Urinary bladder (tissue), 3 donors: ENCODE measurements at regions not wholly inside any gene's neighbourhood (a gene's known extent, or its start where the extent isn't known, plus 50 kb on each side); places are given as distances from the start of the nearest gene placed in this dataset.

Experiments used
- DNase-seq: peaks from one replicate; pipeline ENCODE4 v3.0.0-alpha.2; 2015; ENCODE audit errors: extremely low spot score
- H3K27ac ChIP-seq: one replicate; pipeline ENCODE4 v1.5.1; 2013; ENCODE audit warnings: low read depth, mild to moderate bottlenecking, moderate library complexity
- H3K36me3 ChIP-seq: one replicate; pipeline ENCODE4 v1.6.1; 2013; ENCODE audit warnings: mild to moderate bottlenecking, moderate library complexity; ENCODE audit not compliant: insufficient read depth
- H3K4me1 ChIP-seq: one replicate; pipeline ENCODE4 v1.6.1; 2013; ENCODE audit warnings: mild to moderate bottlenecking, moderate library complexity; ENCODE audit not compliant: insufficient read depth
- H3K4me3 ChIP-seq: one replicate; pipeline ENCODE4 v1.5.1; 2013; ENCODE audit warnings: low read depth, low read length
- WGBS: extraction: QIAGEN DNeasy Blood & Tissue Kit; methylation state at CpG from one replicate; pipeline ENCODE4 v1.1.7; 2013; 5-methylcytosine and 5-hydroxymethylcytosine counted together
- donor health status: healthy with polysubstance abuse.
- donor health status: healthy.

GRCh38 chr11:28699701-28700100, 591.5 kb downstream of the METTL15 start:
- H3K4me3 ChIP-seq = no peak overlapping the region
- DNase-seq = no peak
- no peaks in the 10 kb centered on the region for H3K4me1 ChIP-seq
- no peaks in the 10 kb centered on the region for H3K36me3 ChIP-seq
- H3K27ac ChIP-seq = no peak overlapping the region

GRCh38 chr11:28697920-28698827, 590.0 kb downstream of the METTL15 start:
- no peaks in the 10 kb centered on the region for H3K36me3 ChIP-seq

GRCh38 chr11:28696591-28696990, 588.4 kb downstream of the METTL15 start:
- no peak overlapping the region for H3K27ac ChIP-seq
- no peaks in the 10 kb centered on the region for H3K4me1 ChIP-seq
- no peaks in the 10 kb centered on the region for H3K36me3 ChIP-seq
- H3K4me3 ChIP-seq = no peak overlapping the region
- WGBS = 67% methylated on average over 1 of the region's 1 CpG
- DNase-seq = no peak

More at GRCh38 chr11:28697920-28698827, 590.0 kb downstream of the METTL15 start:
- H3K4me1 ChIP-seq = no peaks in the 10 kb centered on the region
- H3K27ac ChIP-seq = no peak overlapping the region
- no peak overlapping the region for H3K4me3 ChIP-seq
- WGBS = 74% methylated on average over 5 of the region's 5 CpGs
- DNase-seq = no peak

- H3K36me3 ChIP-seq = no peaks in the 10 kb centered on the region
- H3K27ac ChIP-seq = no peak overlapping the region
- H3K4me3 ChIP-seq = no peak overlapping the region
- no peaks in the 10 kb centered on the region for H3K4me1 ChIP-seq
- DNase-seq = no peak
- WGBS = 70% methylated on average over 2 of the region's 2 CpGs
Measured at GRCh38 chr11:28690746-28691145, 582.6 kb downstream of the METTL15 start.

- DNase-seq = no peak
- no peaks in the 10 kb centered on the region for H3K36me3 ChIP-seq
- no peak overlapping the region for H3K27ac ChIP-seq
- no peak overlapping the region for H3K4me3 ChIP-seq
- WGBS = 49% methylated on average over 4 of the region's 4 CpGs
- H3K4me1 ChIP-seq = no peaks in the 10 kb centered on the region
Measured at GRCh38 chr11:28684011-28684586, 575.9 kb downstream of the METTL15 start.

- DNase-seq = no peak
- WGBS = 84% methylated on average over 3 of the region's 3 CpGs
- no peak overlapping the region for H3K27ac ChIP-seq
- H3K4me1 ChIP-seq = no peaks in the 10 kb centered on the region
- no peaks in the 10 kb centered on the region for H3K36me3 ChIP-seq
- no peak overlapping the region for H3K4me3 ChIP-seq
Measured at GRCh38 chr11:28679795-28680468, 571.7 kb downstream of the METTL15 start.

GRCh38 chr11:28677721-28678120, 569.5 kb downstream of the METTL15 start:
- WGBS = 93% methylated on average over 1 of the region's 1 CpG

GRCh38 chr11:28675183-28675582, 567.0 kb downstream of the METTL15 start:
- H3K27ac ChIP-seq = no peak overlapping the region
- no peak for DNase-seq
- no peaks in the 10 kb centered on the region for H3K4me1 ChIP-seq
- 89% methylated on average over 2 of the region's 2 CpGs for WGBS
- H3K4me3 ChIP-seq = no peak overlapping the region
- H3K36me3 ChIP-seq = no peaks in the 10 kb centered on the region

More at GRCh38 chr11:28677721-28678120, 569.5 kb downstream of the METTL15 start:
- no peak overlapping the region for H3K4me3 ChIP-seq
- H3K4me1 ChIP-seq = no peaks in the 10 kb centered on the region
- no peak overlapping the region for H3K27ac ChIP-seq
- no peak for DNase-seq
- H3K36me3 ChIP-seq = no peaks in the 10 kb centered on the region

GRCh38 chr11:28674433-28675103, 566.4 kb downstream of the METTL15 start:
- DNase-seq = no peak

GRCh38 chr11:28673691-28674432, 565.7 kb downstream of the METTL15 start:
- no peak overlapping the region for H3K27ac ChIP-seq
- H3K36me3 ChIP-seq = no peaks in the 10 kb centered on the region
- no peak overlapping the region for H3K4me3 ChIP-seq
- no peaks in the 10 kb centered on the region for H3K4me1 ChIP-seq
- 67% methylated on average over 11 of the region's 11 CpGs for WGBS
- no peak for DNase-seq

More at GRCh38 chr11:28674433-28675103, 566.4 kb downstream of the METTL15 start:
- Histone ChIP-seq H3K4me3 (no peak overlapping the region), H3K27ac (no peak overlapping the region), H3K4me1 (no peaks in the 10 kb centered on the region), H3K36me3 (no peaks in the 10 kb centered on the region)
- WGBS = 48% methylated on average over 7 of the region's 7 CpGs

GRCh38 chr11:28671274-28671673, 563.1 kb downstream of the METTL15 start:
- H3K4me3 ChIP-seq = no peak overlapping the region
- DNase-seq = no peak
- H3K36me3 ChIP-seq = no peaks in the 10 kb centered on the region
- no peak overlapping the region for H3K27ac ChIP-seq
- H3K4me1 ChIP-seq = no peaks in the 10 kb centered on the region
- 84% methylated on average over 4 of the region's 4 CpGs for WGBS

- no peak for DNase-seq
- no peak overlapping the region for H3K27ac ChIP-seq
- no peaks in the 10 kb centered on the region for H3K4me1 ChIP-seq
- no peak overlapping the region for H3K4me3 ChIP-seq
- no peaks in the 10 kb centered on the region for H3K36me3 ChIP-seq
- 81% methylated on average over 6 of the region's 6 CpGs for WGBS
Measured at GRCh38 chr11:28666632-28667031, 558.4 kb downstream of the METTL15 start.
